ENCODE measurements at regions not wholly inside any gene's neighbourhood (a gene's known extent, or its start where the extent isn't known, plus 50 kb on each side); places are given as distances from the start of the nearest gene placed in this dataset.
A peak's percentile ranks its signal among the peaks of the same experiment; 100 is the strongest.

DNA sequence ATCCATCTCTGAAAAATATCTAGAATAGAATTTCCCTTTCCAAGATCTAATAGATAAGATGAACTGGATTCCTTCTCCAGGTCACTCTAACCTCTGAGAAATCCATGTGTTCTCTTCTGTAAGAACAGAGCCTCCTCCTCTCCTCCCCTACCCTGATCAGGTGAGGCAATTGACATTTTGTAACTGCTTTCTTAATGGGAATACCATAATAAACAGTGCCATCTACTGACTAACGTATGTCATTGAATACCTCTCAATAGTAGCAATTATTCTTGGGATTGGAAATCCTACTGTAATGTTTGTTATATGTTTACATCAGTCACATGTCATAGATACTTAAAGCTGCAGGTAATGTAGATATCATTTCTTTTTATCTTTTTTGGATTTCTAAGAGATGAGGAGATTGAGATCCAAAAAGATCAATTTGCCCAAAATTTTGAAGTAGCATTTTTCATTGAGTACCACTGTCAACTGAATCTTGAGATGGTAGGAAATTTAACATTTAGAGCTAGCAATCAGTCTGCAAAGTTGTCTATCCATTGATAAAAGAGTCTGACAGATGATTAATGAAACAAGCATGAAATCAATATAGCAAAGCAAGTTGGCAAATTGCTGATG is 365.8 kb upstream of the HSF2 start:
- peak; percentile 15 for DNase-seq (ENCODE audit: extremely low spot score)
- POLR2A ChIA-PET, result no interaction called here
- CTCF ChIA-PET, result interaction anchor here (0.8 to 2.3 kb wide), 6 partner anchors 11 to 976 kb away, joined by 3 to 7 read pairs (median 4); no protein-coding TSS in a partner anchor
- TF ChIP-seq, protein P1, sequence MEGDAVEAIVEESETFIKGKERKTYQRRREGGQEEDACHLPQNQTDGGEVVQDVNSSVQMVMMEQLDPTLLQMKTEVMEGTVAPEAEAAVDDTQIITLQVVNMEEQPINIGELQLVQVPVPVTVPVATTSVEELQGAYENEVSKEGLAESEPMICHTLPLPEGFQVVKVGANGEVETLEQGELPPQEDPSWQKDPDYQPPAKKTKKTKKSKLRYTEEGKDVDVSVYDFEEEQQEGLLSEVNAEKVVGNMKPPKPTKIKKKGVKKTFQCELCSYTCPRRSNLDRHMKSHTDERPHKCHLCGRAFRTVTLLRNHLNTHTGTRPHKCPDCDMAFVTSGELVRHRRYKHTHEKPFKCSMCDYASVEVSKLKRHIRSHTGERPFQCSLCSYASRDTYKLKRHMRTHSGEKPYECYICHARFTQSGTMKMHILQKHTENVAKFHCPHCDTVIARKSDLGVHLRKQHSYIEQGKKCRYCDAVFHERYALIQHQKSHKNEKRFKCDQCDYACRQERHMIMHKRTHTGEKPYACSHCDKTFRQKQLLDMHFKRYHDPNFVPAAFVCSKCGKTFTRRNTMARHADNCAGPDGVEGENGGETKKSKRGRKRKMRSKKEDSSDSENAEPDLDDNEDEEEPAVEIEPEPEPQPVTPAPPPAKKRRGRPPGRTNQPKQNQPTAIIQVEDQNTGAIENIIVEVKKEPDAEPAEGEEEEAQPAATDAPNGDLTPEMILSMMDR (IDR thresholded peaks at IDR 0.05; ENCODE audit: control extremely low read depth, extremely low read depth, low read depth, missing control alignments), result peak; percentile 60

DNA sequence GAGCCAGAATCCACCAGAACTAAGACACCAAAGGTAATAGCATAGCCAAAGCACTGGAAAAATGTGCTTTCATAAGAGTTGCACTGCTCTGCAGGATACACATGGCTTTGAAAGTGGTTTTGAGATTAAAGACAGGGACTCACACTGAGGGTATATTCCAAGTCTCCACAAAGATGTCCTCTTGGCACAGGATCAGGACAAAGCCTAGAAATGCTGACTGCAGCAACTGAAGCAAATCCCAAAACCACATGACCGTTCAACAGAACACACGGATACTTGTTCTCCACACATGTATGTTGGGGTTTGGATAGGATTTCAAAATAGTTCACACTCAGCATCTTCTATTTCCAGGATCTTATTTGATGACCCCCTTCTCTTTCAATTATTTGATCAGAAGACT is 364.3 kb upstream of the HSF2 start:
- CTCF ChIA-PET, result no interaction called here
- TF ChIP-seq, protein P1 (IDR thresholded peaks at IDR 0.05; ENCODE audit: control extremely low read depth, extremely low read depth, low read depth, missing control alignments), result no peak

DNA sequence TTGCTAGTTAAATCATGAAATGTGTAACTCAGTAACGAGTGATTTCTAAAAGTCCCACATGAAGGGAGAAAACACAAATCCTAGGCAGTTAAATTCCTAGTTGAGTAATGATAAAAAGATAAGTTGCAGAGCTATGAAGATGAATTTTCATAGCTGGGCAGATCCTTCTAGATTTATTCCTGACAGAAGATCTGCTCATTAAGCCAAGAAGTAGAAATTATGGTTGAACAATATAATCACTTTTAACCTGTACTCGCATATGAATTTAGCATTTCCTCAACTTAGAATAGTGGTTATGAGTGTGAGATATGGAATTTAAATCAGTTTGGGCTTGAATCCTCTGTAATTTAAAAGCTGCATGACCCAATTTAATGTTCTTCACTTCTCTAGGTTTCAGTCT is 359.2 kb upstream of the HSF2 start:
- DNase-seq (ENCODE audit: extremely low spot score), result no peak
- TF ChIP-seq, protein P1 (IDR thresholded peaks at IDR 0.05; ENCODE audit: control extremely low read depth, extremely low read depth, low read depth, missing control alignments), result no peak
- ChIA-PET POLR2A (no interaction called here), CTCF (no interaction called here)

More for the DNA sequence above, 364.3 kb upstream of the HSF2 start:
- POLR2A ChIA-PET, result no interaction called here
- no peak for DNase-seq (ENCODE audit: extremely low spot score)

DNA sequence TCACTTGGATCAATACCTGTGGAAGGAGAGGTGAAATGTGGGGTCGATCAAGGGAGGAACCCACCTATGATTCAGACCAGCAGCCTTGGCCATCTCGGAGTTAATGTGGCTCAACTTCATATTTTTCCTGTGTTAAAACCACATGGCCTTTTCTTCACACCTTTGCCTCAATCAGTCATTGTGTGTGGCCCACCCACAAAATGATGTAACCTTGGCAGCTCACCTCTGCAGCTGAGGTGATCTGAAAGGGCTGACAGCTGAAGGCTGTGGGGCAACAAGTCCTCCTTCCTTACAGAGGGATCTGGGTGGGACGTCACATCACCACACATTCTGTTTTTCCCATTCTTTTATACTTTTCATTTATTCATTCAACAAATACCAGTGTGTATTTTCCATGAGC is 357.1 kb upstream of the HSF2 start:
- ChIA-PET CTCF (no interaction called here), POLR2A (no interaction called here)
- TF ChIP-seq, protein P1 (IDR thresholded peaks at IDR 0.05; ENCODE audit: control extremely low read depth, extremely low read depth, low read depth, missing control alignments), result no peak
- no peak for DNase-seq (ENCODE audit: extremely low spot score)

DNA sequence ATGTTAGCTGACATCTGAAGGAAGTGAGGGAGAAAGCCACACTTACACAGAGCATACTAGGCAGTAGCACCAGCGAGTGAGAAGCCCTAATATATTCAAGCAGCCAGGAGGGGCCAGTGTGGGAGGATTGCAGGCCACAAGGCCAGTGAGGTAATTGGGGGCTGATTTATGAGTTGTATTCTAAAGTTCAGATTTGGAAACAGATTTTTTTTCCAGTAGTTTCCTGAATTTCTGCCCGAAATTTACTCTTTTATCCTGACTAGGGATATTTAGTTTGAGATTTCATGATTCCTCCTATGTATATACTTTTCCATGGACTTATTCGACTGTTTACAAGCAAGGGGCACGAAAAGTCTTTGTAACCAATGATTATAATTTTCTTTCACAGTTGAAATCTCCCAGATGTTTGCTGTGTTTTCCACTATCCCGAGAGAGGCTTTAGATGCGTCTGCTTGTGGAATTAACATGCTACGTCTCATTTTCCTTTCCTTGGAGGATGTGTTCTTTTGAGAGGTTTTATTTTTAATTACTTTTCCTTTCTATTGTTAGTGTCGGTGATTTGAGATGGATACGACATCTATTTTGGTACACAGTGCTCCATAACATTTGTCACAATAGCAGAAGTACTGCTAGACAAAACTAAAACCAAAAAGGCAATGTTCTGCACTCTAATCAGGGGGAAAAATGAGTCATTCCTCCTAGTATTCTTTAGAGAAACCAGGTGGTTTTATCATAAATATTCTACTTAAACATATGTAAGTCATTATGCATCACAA is 356.3 kb upstream of the HSF2 start:
- DNase-seq (ENCODE audit: extremely low spot score), result no peak
- ChIA-PET CTCF (no interaction called here), POLR2A (no interaction called here)
- TF ChIP-seq, protein P1 (IDR thresholded peaks at IDR 0.05; ENCODE audit: control extremely low read depth, extremely low read depth, low read depth, missing control alignments), result no peak

DNA sequence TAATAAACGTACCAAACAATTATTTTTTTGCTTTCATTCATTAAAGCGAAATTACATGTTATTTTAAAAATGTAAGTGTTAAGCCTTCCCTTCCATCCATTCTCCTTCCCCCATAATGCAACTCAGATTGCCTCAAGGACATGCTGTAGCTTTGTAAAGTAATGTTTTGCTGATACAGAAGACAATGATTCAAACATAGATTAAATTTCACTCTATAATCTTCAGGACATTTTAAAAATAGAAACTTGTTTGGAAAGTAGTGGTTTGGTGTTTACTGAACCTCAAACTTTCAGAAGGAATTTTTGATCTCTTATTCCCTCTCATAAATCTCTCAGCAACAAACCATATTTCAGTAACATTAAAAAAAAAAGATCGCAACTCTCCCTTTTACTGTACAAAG is 350.9 kb upstream of the HSF2 start:
- no peak for DNase-seq (ENCODE audit: extremely low spot score)
- TF ChIP-seq, protein P1 (IDR thresholded peaks at IDR 0.05; ENCODE audit: control extremely low read depth, extremely low read depth, low read depth, missing control alignments), result no peak
- ChIA-PET CTCF (no interaction called here), POLR2A (no interaction called here)
